ENCODE measurements at regions not wholly inside any gene's neighbourhood (a gene's known extent, or its start where the extent isn't known, plus 50 kb on each side); places are given as distances from the start of the nearest gene placed in this dataset.

DNA sequence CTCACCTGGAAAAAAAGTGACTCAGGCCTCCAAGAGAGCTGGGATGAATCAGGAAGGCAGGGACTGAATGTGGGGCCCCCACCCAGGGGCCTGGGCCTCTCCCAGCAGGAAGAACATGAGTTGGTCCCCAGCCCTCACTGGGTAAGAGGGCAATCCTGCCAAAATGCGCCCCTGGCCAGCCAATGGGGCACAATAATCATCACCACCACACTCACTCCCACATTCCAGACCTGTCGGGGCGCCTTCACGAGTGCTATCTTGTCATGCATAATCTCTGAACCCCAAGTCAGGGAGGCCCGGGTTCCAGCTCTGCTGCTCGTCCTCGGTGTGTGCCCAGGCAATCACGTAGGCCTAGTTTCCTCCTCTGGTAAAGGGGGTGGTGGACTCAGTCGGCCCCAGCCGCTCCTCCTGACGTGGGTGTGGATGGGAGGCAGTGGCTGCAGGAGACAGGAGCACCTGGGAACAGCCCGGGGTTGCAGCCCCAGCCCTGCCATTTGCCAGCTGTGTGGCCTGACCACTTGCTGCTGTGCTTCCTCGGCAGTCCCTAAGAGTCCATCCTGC lies 115.1 kb downstream of the CYP26B1 start (continued):
- TF ChIP-seq, protein P1, sequence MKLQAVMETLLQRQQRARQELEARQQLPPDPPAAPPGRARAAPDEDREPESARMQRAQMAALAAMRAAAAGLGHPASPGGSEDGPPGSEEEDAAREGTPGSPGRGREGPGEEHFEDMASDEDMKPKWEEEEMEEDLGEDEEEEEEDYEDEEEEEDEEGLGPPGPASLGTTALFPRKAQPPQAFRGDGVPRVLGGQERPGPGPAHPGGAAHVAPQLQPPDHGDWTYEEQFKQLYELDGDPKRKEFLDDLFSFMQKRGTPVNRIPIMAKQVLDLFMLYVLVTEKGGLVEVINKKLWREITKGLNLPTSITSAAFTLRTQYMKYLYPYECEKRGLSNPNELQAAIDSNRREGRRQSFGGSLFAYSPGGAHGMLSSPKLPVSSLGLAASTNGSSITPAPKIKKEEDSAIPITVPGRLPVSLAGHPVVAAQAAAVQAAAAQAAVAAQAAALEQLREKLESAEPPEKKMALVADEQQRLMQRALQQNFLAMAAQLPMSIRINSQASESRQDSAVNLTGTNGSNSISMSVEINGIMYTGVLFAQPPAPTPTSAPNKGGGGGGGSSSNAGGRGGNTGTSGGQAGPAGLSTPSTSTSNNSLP (IDR thresholded peaks at IDR 0.05; ENCODE audit: borderline replicate concordance, low read depth, low read length), result no peak

DNA sequence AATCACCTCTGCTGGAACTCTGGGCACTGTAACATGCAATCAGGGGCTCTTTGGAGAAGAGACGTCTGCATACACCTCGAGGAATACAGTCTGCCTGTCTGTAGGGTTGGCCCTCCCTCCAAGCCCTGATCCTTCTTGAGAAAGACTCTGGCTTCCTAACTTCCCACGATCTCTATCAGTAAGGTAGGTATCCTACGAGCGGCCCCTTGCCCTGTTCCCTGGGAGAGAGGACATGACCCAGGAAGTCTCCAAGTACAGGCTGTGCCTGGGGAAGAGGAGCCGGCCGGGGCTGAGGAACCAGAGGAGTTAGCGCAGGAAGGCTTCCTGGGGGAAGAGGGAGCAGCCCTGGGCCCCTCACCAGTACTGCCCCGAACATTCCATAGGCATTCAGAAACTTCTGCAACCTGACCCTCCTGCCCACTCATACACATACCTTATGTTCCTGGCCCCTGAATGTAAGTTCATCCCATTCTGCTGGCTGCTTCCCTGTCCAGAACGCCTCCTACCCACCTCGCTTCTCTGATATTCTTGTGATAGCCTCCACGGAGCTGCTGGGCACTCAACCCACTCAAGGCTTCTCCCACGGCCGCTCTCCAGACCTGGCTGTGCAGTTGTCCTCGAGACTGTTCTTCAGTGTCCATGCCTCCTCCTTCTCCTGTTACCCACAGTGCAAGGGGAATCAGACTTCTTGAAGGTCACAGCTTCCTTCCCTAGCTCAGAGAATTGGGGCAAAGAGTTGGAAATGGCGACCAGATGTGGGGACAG lies 116.1 kb downstream of the CYP26B1 start:
- in situ Hi-C loops (cut with MboI) (no loop called here), intact Hi-C loops (cut with micrococcal nuclease) (no loop called here)
- H3K36me3 ChIP-seq (ENCODE audit: control insufficient read depth, insufficient read depth, low read length), result no peaks in the 10 kb centered on the region
- no peaks in the 10 kb centered on the region; the same call in 1 of the 2 replicates for H4K20me1 ChIP-seq (replicated peaks; ENCODE audit: control insufficient read depth, insufficient read depth, low read length)
- no peak for ATAC-seq
- no peak for DNase-seq (ENCODE audit: extremely low read depth in 1 of 4, low spot score in 3 of 4)
- no peaks in the 10 kb centered on the region for H3K9me3 ChIP-seq (replicated peaks; ENCODE audit: control insufficient read depth, insufficient read depth, low read depth, low read length)
- no peaks in the 10 kb centered on the region for H3K9me1 ChIP-seq (ENCODE audit: control insufficient read depth, insufficient read depth, low read length)
- H3K9ac ChIP-seq (ENCODE audit: insufficient read depth in 1 of 2, low read depth in 2 of 2, low read length in 2 of 2), result no peak overlapping the region
- BruUV-seq (replicated peaks), result no TSS peak
- no peak overlapping the region for H2AFZ ChIP-seq (ENCODE audit: low read depth, low read length)
- H3K4me3 ChIP-seq, result no peak overlapping the region
- H3K27me3 ChIP-seq (ENCODE audit: control insufficient read depth in 2 of 2, insufficient read depth in 2 of 2, low read length in 2 of 2), result peaks cover 0 to 50% of the 10 kb centered on the region in 2 experiments; a peak in 3 of 5 replicates
- 0% methylated on average over 14 of the region's 16 CpGs for WGBS (ENCODE audit: insufficient coverage, low coverage, missing lambda C conversion rate)
- no peak for FAIRE-seq
- no peaks in the 10 kb centered on the region; a peak in 1 of 5 replicates for H3K4me1 ChIP-seq (replicated peaks in 1 of 2; ENCODE audit: control insufficient read depth in 2 of 2, insufficient read depth in 2 of 2, low read length in 2 of 2)
- no peaks in the 10 kb centered on the region for H3K79me2 ChIP-seq (ENCODE audit: control insufficient read depth, insufficient read depth, low read length)
- CTCF ChIA-PET (ENCODE audit: low intra/inter-chr PET ratio), result no interaction called here
- no peak overlapping the region for H3K27ac ChIP-seq (ENCODE audit: extremely low read depth, low read depth, low read length)
- no peak overlapping the region for H3K4me2 ChIP-seq (ENCODE audit: insufficient read depth, low read length)
- POLR2A ChIA-PET, result no interaction called here
- TF ChIP-seq, protein P2, sequence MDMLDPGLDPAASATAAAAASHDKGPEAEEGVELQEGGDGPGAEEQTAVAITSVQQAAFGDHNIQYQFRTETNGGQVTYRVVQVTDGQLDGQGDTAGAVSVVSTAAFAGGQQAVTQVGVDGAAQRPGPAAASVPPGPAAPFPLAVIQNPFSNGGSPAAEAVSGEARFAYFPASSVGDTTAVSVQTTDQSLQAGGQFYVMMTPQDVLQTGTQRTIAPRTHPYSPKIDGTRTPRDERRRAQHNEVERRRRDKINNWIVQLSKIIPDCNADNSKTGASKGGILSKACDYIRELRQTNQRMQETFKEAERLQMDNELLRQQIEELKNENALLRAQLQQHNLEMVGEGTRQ (CRISPR knock-in tag; IDR thresholded peaks at IDR 0.05), result no peak
- TF ChIP-seq NR4A1 (CRISPR knock-in tag; IDR thresholded peaks at IDR 0.05), result no peak
- TF ChIP-seq NR4A1 (tag; IDR thresholded peaks at IDR 0.05), result no peak
- no peak for TF ChIP-seq ZNF41 (CRISPR knock-in tag; conservative IDR thresholded peaks at IDR 0.05)
- no peak for TF ChIP-seq CEBPG (CRISPR knock-in tag; IDR thresholded peaks at IDR 0.05)
- TF ChIP-seq CEBPG (tag; conservative IDR thresholded peaks at IDR 0.05 in 1 of 2, IDR thresholded peaks at IDR 0.05 in 1 of 2), result no peak
- no peak for TF ChIP-seq MCM2 (IDR thresholded peaks at IDR 0.05; ENCODE audit: low read depth)
- no peak for TF ChIP-seq SMARCE1 (IDR thresholded peaks at IDR 0.05)
- TF ChIP-seq, protein P3, sequence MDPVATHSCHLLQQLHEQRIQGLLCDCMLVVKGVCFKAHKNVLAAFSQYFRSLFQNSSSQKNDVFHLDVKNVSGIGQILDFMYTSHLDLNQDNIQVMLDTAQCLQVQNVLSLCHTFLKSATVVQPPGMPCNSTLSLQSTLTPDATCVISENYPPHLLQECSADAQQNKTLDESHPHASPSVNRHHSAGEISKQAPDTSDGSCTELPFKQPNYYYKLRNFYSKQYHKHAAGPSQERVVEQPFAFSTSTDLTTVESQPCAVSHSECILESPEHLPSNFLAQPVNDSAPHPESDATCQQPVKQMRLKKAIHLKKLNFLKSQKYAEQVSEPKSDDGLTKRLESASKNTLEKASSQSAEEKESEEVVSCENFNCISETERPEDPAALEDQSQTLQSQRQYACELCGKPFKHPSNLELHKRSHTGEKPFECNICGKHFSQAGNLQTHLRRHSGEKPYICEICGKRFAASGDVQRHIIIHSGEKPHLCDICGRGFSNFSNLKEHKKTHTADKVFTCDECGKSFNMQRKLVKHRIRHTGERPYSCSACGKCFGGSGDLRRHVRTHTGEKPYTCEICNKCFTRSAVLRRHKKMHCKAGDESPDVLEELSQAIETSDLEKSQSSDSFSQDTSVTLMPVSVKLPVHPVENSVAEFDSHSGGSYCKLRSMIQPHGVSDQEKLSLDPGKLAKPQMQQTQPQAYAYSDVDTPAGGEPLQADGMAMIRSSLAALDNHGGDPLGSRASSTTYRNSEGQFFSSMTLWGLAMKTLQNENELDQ (CRISPR knock-in tag; IDR thresholded peaks at IDR 0.05; ENCODE audit: borderline replicate concordance), result no peak
- TF ChIP-seq RAD51 (IDR thresholded peaks at IDR 0.05; ENCODE audit: borderline replicate concordance, low read depth), result no peak
- TF ChIP-seq CREB1 (IDR thresholded peaks at IDR 0.05), result no peak
- TF ChIP-seq CREB1 (CRISPR knock-in tag; IDR thresholded peaks at IDR 0.05), result no peak
- no peak for TF ChIP-seq ETV6 (IDR thresholded peaks at IDR 0.05; ENCODE audit: borderline replicate concordance in 1 of 2, low read depth in 2 of 2, low read length in 1 of 2)
- TF ChIP-seq ETV6 (CRISPR knock-in tag; IDR thresholded peaks at IDR 0.05; ENCODE audit: borderline replicate concordance), result no peak
- TF ChIP-seq TCF3 (CRISPR knock-in tag; IDR thresholded peaks at IDR 0.05), result no peak
- no peak for TF ChIP-seq SNRNP70 (optimal IDR thresholded peaks at IDR 0.05; ENCODE audit: low read depth, low read length)

Measured in K562 (cell line).